Esophagus muscularis mucosa (tissue), 4 donors: ENCODE measurements at regions not wholly inside any gene's neighbourhood (a gene's known extent, or its start where the extent isn't known, plus 50 kb on each side); places are given as distances from the start of the nearest gene placed in this dataset.

Source experiments
- CTCF ChIP-seq, 3 experiments: fragments of 200-600 bp in 2 of 3; fragments of 450-650 bp in 1 of 3; sonication (generic) in 2 of 3; IDR thresholded peaks; one replicate each; pipeline ENCODE4 v1.5.1; 2017 to 2019; ENCODE audit warnings: antibody characterized with exemption in 3 of 3, mild to moderate bottlenecking in 2 of 3, moderate library complexity in 1 of 3
- EP300 ChIP-seq: sonication (generic); formaldehyde crosslinking; IDR thresholded peaks from one replicate; pipeline ENCODE4 v1.6.1; 2017; ENCODE audit warnings: antibody characterized with exemption
- POLR2A ChIP-seq: fragments of 450-650 bp; IDR thresholded peaks from one replicate; pipeline ENCODE4 v1.6.1; 2017; ENCODE audit warnings: antibody characterized with exemption, moderate library complexity, mild to moderate bottlenecking, low read depth
- POLR2AphosphoS5 ChIP-seq, 2 donors: sonication (generic); formaldehyde crosslinking; IDR thresholded peaks; one replicate each; pipeline ENCODE4 v1.6.1; 2017; ENCODE audit warnings: antibody characterized with exemption in 2 of 2

GRCh38 chr16:86166414-86166813 is 267.5 kb downstream of the IRF8 start:
- no peak for TF ChIP-seq CTCF (IDR thresholded peaks at IDR 0.05)
- TF ChIP-seq EP300, result no peak
- TF ChIP-seq POLR2AphosphoS5 (IDR thresholded peaks at IDR 0.05), result no peak
- no peak for TF ChIP-seq POLR2A
